Lower lobe of right lung (tissue), 2 donors: ENCODE measurements at regions not wholly inside any gene's neighbourhood (a gene's known extent, or its start where the extent isn't known, plus 50 kb on each side); places are given as distances from the start of the nearest gene placed in this dataset.

ENCODE experiments used
- ATAC-seq, 2 donors: fragments of 200-7000 bp; cut with Tn5 transposase; one replicate each; pipeline ENCODE4 v1.9.1; 2020 to 2022; ENCODE audit warnings: mild to moderate bottlenecking in 2 of 2, moderate library complexity in 2 of 2
- DNase-seq: peaks from one replicate; pipeline ENCODE4 v3.0.0-alpha.2; 2020
- H3K27ac ChIP-seq: fragments of 200-600 bp; one replicate; pipeline ENCODE4 v1.8.0; 2022
- H3K27me3 ChIP-seq: fragments of 200-600 bp; one replicate; pipeline ENCODE4 v1.8.0; 2022; ENCODE audit warnings: low read depth
- H3K36me3 ChIP-seq: fragments of 200-600 bp; one replicate; pipeline ENCODE4 v1.8.0; 2022; ENCODE audit warnings: mild to moderate bottlenecking
- H3K4me1 ChIP-seq: fragments of 200-600 bp; one replicate; pipeline ENCODE4 v1.8.0; 2022
- H3K4me3 ChIP-seq: fragments of 200-600 bp; one replicate; pipeline ENCODE4 v1.8.0; 2022; ENCODE audit warnings: mild to moderate bottlenecking
- H3K9me3 ChIP-seq: fragments of 200-600 bp; one replicate; pipeline ENCODE4 v1.8.0; 2022
- CTCF ChIP-seq: fragments of 200-600 bp; IDR thresholded peaks from one replicate; pipeline ENCODE4 v1.8.0; 2022; ENCODE audit warnings: antibody characterized with exemption, mild to moderate bottlenecking
- intact Hi-C: fragments of 100-400 bp; cut with DNase I; formaldehyde crosslinking; loops from one replicate; pipeline ENCODE4 v1.11.0; 2022
- donor health status: DM: no; HTN: yes; CAD: no; lungs with severe emphysema.

GRCh38 chr5:103889500-103890209 is 327.1 kb upstream of the NUDT12 start:
- no peaks in the 10 kb centered on the region for H3K27me3 ChIP-seq
- TF ChIP-seq CTCF = no peak
- intact Hi-C loops = no loop called here
- ATAC-seq (no peak), DNase-seq (no peak)
- H3K4me1 ChIP-seq = no peaks in the 10 kb centered on the region
- H3K27ac ChIP-seq = no peak overlapping the region
- H3K9me3 ChIP-seq = no peaks in the 10 kb centered on the region
- no peak overlapping the region for H3K4me3 ChIP-seq
- no peaks in the 10 kb centered on the region for H3K36me3 ChIP-seq

GRCh38 chr5:103886826-103887225 is 324.2 kb upstream of the NUDT12 start:
- H3K4me1 ChIP-seq = no peaks in the 10 kb centered on the region
- no peak for DNase-seq
- H3K27ac ChIP-seq = no peak overlapping the region
- H3K4me3 ChIP-seq = no peak overlapping the region
- no peaks in the 10 kb centered on the region for H3K9me3 ChIP-seq
- no peaks in the 10 kb centered on the region for H3K36me3 ChIP-seq
- no peaks in the 10 kb centered on the region for H3K27me3 ChIP-seq
- intact Hi-C loops = no loop called here
- TF ChIP-seq CTCF = no peak
- ATAC-seq = no peak

- ATAC-seq = no peak
- H3K36me3 ChIP-seq = no peaks in the 10 kb centered on the region
- H3K4me3 ChIP-seq = no peak overlapping the region
- no peak for DNase-seq
- H3K9me3 ChIP-seq = no peaks in the 10 kb centered on the region
- no peaks in the 10 kb centered on the region for H3K4me1 ChIP-seq
- H3K27ac ChIP-seq = no peak overlapping the region
- H3K27me3 ChIP-seq = no peaks in the 10 kb centered on the region
- intact Hi-C loops = no loop called here
- no peak for TF ChIP-seq CTCF
Observed at GRCh38 chr5:103883143-103883542, 320.6 kb upstream of the NUDT12 start.

GRCh38 chr5:103881560-103881959 is 319.0 kb upstream of the NUDT12 start:
- no peak overlapping the region for H3K27ac ChIP-seq
- no peaks in the 10 kb centered on the region for H3K36me3 ChIP-seq
- no peaks in the 10 kb centered on the region for H3K9me3 ChIP-seq
- no peak for TF ChIP-seq CTCF
- DNase-seq = no peak
- no peak overlapping the region for H3K4me3 ChIP-seq
- no peaks in the 10 kb centered on the region for H3K27me3 ChIP-seq
- intact Hi-C loops = no loop called here
- no peaks in the 10 kb centered on the region for H3K4me1 ChIP-seq
- ATAC-seq = no peak

- intact Hi-C loops = no loop called here
- ATAC-seq = no peak
- no peak overlapping the region for H3K4me3 ChIP-seq
Observed at GRCh38 chr5:103867857-103868598, 305.4 kb upstream of the NUDT12 start.

More at GRCh38 chr5:103867857-103868598, 305.4 kb upstream of the NUDT12 start:
- Histone ChIP-seq H3K27ac (no peak overlapping the region), H3K4me1 (no peaks in the 10 kb centered on the region), H3K27me3 (no peaks in the 10 kb centered on the region), H3K9me3 (no peaks in the 10 kb centered on the region), H3K36me3 (no peaks in the 10 kb centered on the region)
- no peak for TF ChIP-seq CTCF
- no peak for DNase-seq
